ENCODE measurements at regions not wholly inside any gene's neighbourhood (a gene's known extent, or its start where the extent isn't known, plus 50 kb on each side); places are given as distances from the start of the nearest gene placed in this dataset.

DNA sequence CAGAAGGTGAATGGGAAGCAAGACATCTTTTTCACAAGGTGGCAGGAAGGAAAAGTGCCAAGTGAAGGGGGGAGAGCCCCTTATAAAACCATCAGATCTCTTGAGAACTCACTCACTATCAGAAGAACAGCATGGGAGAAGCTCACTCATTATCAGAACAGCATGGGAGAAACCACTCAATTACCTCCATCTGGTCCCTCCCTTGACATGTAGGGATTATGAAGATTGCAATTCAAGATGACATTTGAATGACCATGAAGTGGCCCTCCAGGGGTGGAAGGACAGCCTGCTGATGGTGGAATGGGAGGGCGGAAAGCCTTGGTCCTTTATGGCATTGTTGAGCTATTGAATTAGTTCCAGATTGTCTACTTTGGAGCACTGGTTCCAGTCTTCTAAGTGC, 413.0 kb upstream of the MEX3C start:
- H3K27me3 ChIP-seq (ENCODE audit: control insufficient read depth, insufficient read depth, low read length) = no peaks in the 10 kb centered on the region
- no peaks in the 10 kb centered on the region for H3K36me3 ChIP-seq (ENCODE audit: control insufficient read depth, insufficient read depth, low read length)
- H3K4me3 ChIP-seq (ENCODE audit: low read depth, low read length) = no peak overlapping the region
- DNase-seq (ENCODE audit: low read depth) = no peak
- TF ChIP-seq, protein P1, sequence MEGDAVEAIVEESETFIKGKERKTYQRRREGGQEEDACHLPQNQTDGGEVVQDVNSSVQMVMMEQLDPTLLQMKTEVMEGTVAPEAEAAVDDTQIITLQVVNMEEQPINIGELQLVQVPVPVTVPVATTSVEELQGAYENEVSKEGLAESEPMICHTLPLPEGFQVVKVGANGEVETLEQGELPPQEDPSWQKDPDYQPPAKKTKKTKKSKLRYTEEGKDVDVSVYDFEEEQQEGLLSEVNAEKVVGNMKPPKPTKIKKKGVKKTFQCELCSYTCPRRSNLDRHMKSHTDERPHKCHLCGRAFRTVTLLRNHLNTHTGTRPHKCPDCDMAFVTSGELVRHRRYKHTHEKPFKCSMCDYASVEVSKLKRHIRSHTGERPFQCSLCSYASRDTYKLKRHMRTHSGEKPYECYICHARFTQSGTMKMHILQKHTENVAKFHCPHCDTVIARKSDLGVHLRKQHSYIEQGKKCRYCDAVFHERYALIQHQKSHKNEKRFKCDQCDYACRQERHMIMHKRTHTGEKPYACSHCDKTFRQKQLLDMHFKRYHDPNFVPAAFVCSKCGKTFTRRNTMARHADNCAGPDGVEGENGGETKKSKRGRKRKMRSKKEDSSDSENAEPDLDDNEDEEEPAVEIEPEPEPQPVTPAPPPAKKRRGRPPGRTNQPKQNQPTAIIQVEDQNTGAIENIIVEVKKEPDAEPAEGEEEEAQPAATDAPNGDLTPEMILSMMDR (IDR thresholded peaks at IDR 0.05; ENCODE audit: insufficient read depth, low read length, poor library complexity, severe bottlenecking) = no peak

DNA sequence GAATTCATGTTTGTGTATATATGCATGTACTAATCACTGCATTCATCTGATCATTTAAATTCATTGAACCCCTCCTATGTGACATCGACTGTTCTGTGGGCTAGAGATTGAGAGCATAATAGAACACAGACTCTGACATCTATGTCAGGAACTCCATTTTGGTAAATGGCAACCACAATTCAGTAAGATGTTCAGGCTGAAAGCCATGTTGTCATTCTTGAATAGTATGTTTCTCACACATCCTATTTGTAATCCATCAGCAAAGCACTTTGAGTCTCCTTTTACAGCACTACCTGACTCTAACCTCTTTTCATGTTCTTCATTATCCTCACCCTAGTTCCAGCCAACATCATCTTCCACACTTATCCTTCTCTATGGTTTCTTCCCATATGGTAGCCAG, 413.8 kb upstream of the MEX3C start:
- Histone ChIP-seq H3K27me3 (ENCODE audit: control insufficient read depth, insufficient read depth, low read length) (no peaks in the 10 kb centered on the region), H3K4me3 (ENCODE audit: low read depth, low read length) (no peak overlapping the region), H3K36me3 (ENCODE audit: control insufficient read depth, insufficient read depth, low read length) (no peaks in the 10 kb centered on the region)
- no peak for DNase-seq (ENCODE audit: low read depth)
- TF ChIP-seq, protein P1 (IDR thresholded peaks at IDR 0.05; ENCODE audit: insufficient read depth, low read length, poor library complexity, severe bottlenecking) = no peak

DNA sequence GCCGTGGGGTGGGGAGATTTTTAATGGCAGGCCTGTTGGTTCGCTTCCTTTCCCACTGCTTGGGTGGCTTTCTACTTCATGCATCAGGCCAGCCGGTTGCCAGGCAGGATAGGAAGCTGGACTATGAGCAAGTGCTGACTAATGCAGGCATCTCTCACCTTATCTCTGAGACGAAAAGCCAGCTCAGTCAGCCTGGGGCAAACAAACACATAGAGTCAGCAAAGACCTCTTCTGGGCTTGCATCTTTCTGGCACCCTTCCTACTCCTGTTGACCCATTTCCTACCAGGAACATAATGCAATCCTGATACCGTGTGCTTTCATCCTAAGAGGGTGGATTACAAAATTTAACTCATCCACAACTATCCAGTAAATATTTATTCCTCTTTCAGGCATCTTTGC, 416.6 kb upstream of the MEX3C start:
- no peaks in the 10 kb centered on the region for H3K27me3 ChIP-seq (ENCODE audit: control insufficient read depth, insufficient read depth, low read length)
- no peak overlapping the region for H3K4me3 ChIP-seq (ENCODE audit: low read depth, low read length)
- peak; percentile 59 for DNase-seq (ENCODE audit: low read depth)
- no peaks in the 10 kb centered on the region for H3K36me3 ChIP-seq (ENCODE audit: control insufficient read depth, insufficient read depth, low read length)
- TF ChIP-seq, protein P1 (IDR thresholded peaks at IDR 0.05; ENCODE audit: insufficient read depth, low read length, poor library complexity, severe bottlenecking) = no peak

DNA sequence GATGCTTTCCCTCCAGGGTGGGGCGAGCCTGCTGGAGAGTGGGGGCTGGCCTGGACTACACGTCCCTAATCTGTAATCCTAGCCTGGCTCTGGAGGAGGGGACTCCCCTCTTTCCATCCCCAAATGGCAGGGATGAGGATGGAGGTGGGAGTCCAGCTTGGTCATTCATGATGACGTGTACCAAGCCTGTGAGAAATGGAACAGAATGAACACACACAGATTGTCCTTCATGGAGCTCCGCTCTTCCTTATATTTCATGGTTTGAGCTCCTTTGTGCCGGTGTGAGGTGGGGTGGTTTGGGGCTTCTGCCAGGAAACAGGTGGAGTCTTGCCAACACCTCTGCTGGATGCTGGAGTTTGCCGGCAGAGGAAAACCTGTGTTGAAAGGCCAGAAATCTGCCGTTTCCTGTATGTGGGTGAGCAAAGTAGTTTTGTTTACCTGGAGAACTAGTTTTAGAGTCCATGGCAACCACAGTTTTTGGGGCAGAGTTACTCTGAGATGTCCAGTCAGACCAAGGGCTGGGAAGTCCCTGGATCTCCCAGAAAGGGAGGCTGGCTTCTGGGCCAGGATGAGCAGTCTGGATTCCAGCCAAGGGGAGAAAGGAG, 417.6 kb upstream of the MEX3C start:
- H3K36me3 ChIP-seq (ENCODE audit: control insufficient read depth, insufficient read depth, low read length) = no peaks in the 10 kb centered on the region
- TF ChIP-seq, protein P1 (IDR thresholded peaks at IDR 0.05; ENCODE audit: insufficient read depth, low read length, poor library complexity, severe bottlenecking) = no peak
- DNase-seq (ENCODE audit: low read depth) = peak; percentile 5
- H3K4me3 ChIP-seq (ENCODE audit: low read depth, low read length) = no peak overlapping the region
- no peaks in the 10 kb centered on the region for H3K27me3 ChIP-seq (ENCODE audit: control insufficient read depth, insufficient read depth, low read length)

DNA sequence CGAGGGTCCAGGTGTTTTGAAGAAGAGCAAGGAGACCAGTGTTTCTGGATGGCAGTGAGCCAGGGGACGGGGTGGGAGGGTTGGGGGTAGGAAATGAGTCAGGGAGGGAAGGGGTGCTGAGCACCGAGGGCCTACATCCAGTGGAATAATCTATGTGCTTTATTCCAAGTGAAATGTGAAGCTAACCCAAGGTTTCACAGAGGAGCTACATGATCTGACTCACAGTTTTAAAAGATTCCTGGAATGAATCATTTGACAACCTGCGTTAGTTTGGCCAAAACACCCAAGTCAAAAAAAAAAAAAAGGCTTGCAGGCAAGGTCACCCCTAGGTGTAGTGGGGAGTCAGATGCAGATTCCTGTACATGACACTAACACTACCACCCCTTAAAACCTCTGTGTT, 419.7 kb upstream of the MEX3C start:
- Histone ChIP-seq H3K36me3 (ENCODE audit: control insufficient read depth, insufficient read depth, low read length) (no peaks in the 10 kb centered on the region), H3K4me3 (ENCODE audit: low read depth, low read length) (no peak overlapping the region), H3K27me3 (ENCODE audit: control insufficient read depth, insufficient read depth, low read length) (peaks cover 5% of the 10 kb centered on the region)
- TF ChIP-seq, protein P1 (IDR thresholded peaks at IDR 0.05; ENCODE audit: insufficient read depth, low read length, poor library complexity, severe bottlenecking) = no peak
- DNase-seq (ENCODE audit: low read depth) = peak; percentile 29

DNA sequence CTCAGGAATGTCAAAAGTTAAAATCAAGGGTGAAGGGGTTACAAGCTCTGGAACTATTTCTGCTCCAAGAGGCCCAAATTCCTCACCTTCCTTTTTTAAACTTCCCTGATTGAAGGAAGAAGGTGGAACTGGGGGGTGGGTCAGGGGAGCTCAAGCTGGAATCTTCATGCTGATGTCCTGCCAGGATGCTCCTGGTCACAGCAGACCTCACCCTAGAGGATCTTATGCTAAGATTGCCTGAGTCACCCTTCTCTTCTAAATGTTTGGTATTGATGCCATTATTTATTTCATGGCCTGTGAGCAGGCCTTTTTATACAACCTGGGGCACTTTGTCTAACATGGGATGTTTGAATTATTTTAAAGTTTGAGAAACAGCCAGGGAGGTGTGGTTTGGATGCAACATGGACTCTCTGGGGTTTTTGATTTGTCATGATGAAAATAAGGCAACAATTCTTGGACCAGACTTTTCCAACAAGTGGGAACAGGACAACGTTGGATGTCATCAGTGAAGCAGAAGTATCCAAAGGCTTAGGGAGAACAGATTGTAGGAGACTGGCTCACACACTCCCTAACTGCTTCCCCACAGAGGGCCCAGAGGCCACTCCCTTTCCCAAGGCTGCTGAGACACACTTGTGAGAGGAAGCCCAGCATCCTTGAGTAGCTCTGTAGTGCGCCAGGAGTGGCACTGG, 420.2 kb upstream of the MEX3C start:
- DNase-seq (ENCODE audit: low read depth) = no peak
- TF ChIP-seq, protein P1 (IDR thresholded peaks at IDR 0.05; ENCODE audit: insufficient read depth, low read length, poor library complexity, severe bottlenecking) = no peak
- no peak overlapping the region for H3K4me3 ChIP-seq (ENCODE audit: low read depth, low read length)

More for the DNA sequence above, 420.2 kb upstream of the MEX3C start:
- peaks cover 6% of the 10 kb centered on the region for H3K27me3 ChIP-seq (ENCODE audit: control insufficient read depth, insufficient read depth, low read length)
- H3K36me3 ChIP-seq (ENCODE audit: control insufficient read depth, insufficient read depth, low read length) = no peaks in the 10 kb centered on the region

Measured in kidney epithelial cell (primary cell).